H9 (cell line): ENCODE measurements at regions not wholly inside any gene's neighbourhood (a gene's known extent, or its start where the extent isn't known, plus 50 kb on each side); places are given as distances from the start of the nearest gene placed in this dataset.

ENCODE experiments used
- DNase-seq: peaks from one replicate; pipeline ENCODE4 v3.0.0-alpha.2; 2017
- H2AFZ ChIP-seq: one replicate; pipeline ENCODE4 v1.6.1; 2013; ENCODE audit warnings: mild to moderate bottlenecking, low read length, control low read depth, moderate library complexity
- H2AK5ac ChIP-seq: 2 replicates; pipeline ENCODE4 v1.6.1; 2013; ENCODE audit warnings: low read length, control low read depth, mixed read lengths; ENCODE audit not compliant: insufficient read length
- H2BK120ac ChIP-seq: one replicate; pipeline ENCODE4 v1.6.1; 2013; ENCODE audit warnings: low read depth, mild to moderate bottlenecking, low read length, control low read depth, inconsistent platforms; ENCODE audit not compliant: poor library complexity, severe bottlenecking
- H2BK12ac ChIP-seq: 2 replicates; pipeline ENCODE4 v1.6.1; 2013; ENCODE audit warnings: low read length, control low read depth, mixed read lengths, low read depth; ENCODE audit not compliant: insufficient read length
- H2BK15ac ChIP-seq: 2 replicates; pipeline ENCODE4 v1.6.1; 2013; ENCODE audit warnings: low read depth, low read length, control low read depth
- H2BK20ac ChIP-seq: one replicate; pipeline ENCODE4 v1.6.1; 2013; ENCODE audit warnings: low read depth, mild to moderate bottlenecking, low read length, control low read depth, inconsistent platforms; ENCODE audit not compliant: poor library complexity, severe bottlenecking
- H2BK5ac ChIP-seq: 2 replicates; pipeline ENCODE4 v1.6.1; 2013; ENCODE audit warnings: low read length, control low read depth, mixed read lengths; ENCODE audit not compliant: insufficient read length
- H3K14ac ChIP-seq: 2 replicates; pipeline ENCODE4 v1.6.1; 2013; ENCODE audit warnings: low read length, control low read depth; ENCODE audit not compliant: insufficient read depth
- H3K18ac ChIP-seq: 2 replicates; pipeline ENCODE4 v1.6.1; 2013; ENCODE audit warnings: low read depth, mild to moderate bottlenecking, mixed read lengths, low read length, control low read depth; ENCODE audit not compliant: insufficient read length
- H3K23ac ChIP-seq: 2 replicates; pipeline ENCODE4 v1.6.1; 2013; ENCODE audit warnings: low read length, control low read depth, mixed read lengths, low read depth; ENCODE audit not compliant: insufficient read length
- H3K23me2 ChIP-seq: 2 replicates; pipeline ENCODE4 v1.6.1; 2013; ENCODE audit warnings: low read depth, mild to moderate bottlenecking, mixed read lengths, low read length, control low read depth; ENCODE audit not compliant: insufficient read length, poor library complexity, severe bottlenecking
- H3K27ac ChIP-seq: 2 replicates; pipeline ENCODE4 v1.5.1; 2013; ENCODE audit warnings: low read length, control low read depth, mixed read lengths, low read depth; ENCODE audit not compliant: insufficient read length
- H3K27me3 ChIP-seq: 2 replicates; pipeline ENCODE4 v1.6.1; 2013; ENCODE audit warnings: low read length, control low read depth, inconsistent platforms; ENCODE audit not compliant: insufficient read depth
- H3K4ac ChIP-seq: 2 replicates; pipeline ENCODE4 v1.6.1; 2013; ENCODE audit warnings: low read depth, mild to moderate bottlenecking, control low read depth, inconsistent platforms, low read length, moderate library complexity
- H3K4me1 ChIP-seq: 2 replicates; pipeline ENCODE4 v1.6.1; 2013; ENCODE audit warnings: low read length, control low read depth, inconsistent platforms; ENCODE audit not compliant: insufficient read depth
- H3K4me2 ChIP-seq: 2 replicates; pipeline ENCODE4 v1.6.1; 2013; ENCODE audit warnings: low read length, control low read depth, mixed read lengths; ENCODE audit not compliant: insufficient read length, insufficient read depth
- H3K56ac ChIP-seq: 2 replicates; pipeline ENCODE4 v1.6.1; 2013; ENCODE audit warnings: low read depth, mild to moderate bottlenecking, mixed read lengths, low read length, control low read depth; ENCODE audit not compliant: insufficient read length
- H3K79me1 ChIP-seq: 2 replicates; pipeline ENCODE4 v1.6.1; 2013; ENCODE audit warnings: low read depth, mild to moderate bottlenecking, moderate library complexity, low read length, control low read depth, inconsistent platforms; ENCODE audit not compliant: insufficient read depth, poor library complexity, severe bottlenecking
- H3K79me2 ChIP-seq: 2 replicates; pipeline ENCODE4 v1.6.1; 2013; ENCODE audit warnings: low read length, control low read depth, inconsistent platforms; ENCODE audit not compliant: insufficient read depth
- H3K9ac ChIP-seq: 2 replicates; pipeline ENCODE4 v1.6.1; 2013; ENCODE audit warnings: low read length, control low read depth, mixed read lengths; ENCODE audit not compliant: insufficient read length; ENCODE audit errors: extremely low read depth
- H3K9me3 ChIP-seq: one replicate; pipeline ENCODE4 v1.6.1; 2013; ENCODE audit warnings: low read depth, low read length, inconsistent platforms; ENCODE audit not compliant: control insufficient read depth
- H3T11ph ChIP-seq: one replicate; pipeline ENCODE4 v1.6.1; 2013; ENCODE audit warnings: mild to moderate bottlenecking, low read length, control low read depth, inconsistent platforms
- H4K20me1 ChIP-seq: one replicate; pipeline ENCODE4 v1.6.1; 2013; ENCODE audit not compliant: control insufficient read depth, insufficient read length, insufficient read depth
- H4K5ac ChIP-seq: 2 replicates; pipeline ENCODE4 v1.6.1; 2013; ENCODE audit warnings: low read depth, mild to moderate bottlenecking, mixed read lengths, low read length, control low read depth; ENCODE audit not compliant: insufficient read length
- H4K8ac ChIP-seq: replicated peaks from 2 replicates; pipeline ENCODE4 v1.6.1; 2013; ENCODE audit warnings: low read length, control low read depth, mixed read lengths, low read depth; ENCODE audit not compliant: insufficient read length
- H4K91ac ChIP-seq: 2 replicates; pipeline ENCODE4 v1.6.1; 2013; ENCODE audit warnings: low read depth, mild to moderate bottlenecking, moderate library complexity, mixed read lengths, low read length, control low read depth; ENCODE audit not compliant: insufficient read length
- H3K27ac Mint-ChIP-seq, 3 experiments: 2 replicates in 2 of 3; 3 replicates in 1 of 3; pipeline ENCODE4 v1.8.0; 2020 to 2021; ENCODE audit warnings: mixed read lengths in 3 of 3, mild to moderate bottlenecking in 1 of 3, moderate library complexity in 1 of 3
- H3K27me3 Mint-ChIP-seq: 2 replicates; pipeline ENCODE4 v1.8.0; 2021; ENCODE audit warnings: low read depth, mild to moderate bottlenecking, moderate library complexity, mixed read lengths
- H3K36me3 Mint-ChIP-seq, 3 experiments: 2 replicates in 2 of 3; 3 replicates in 1 of 3; pipeline ENCODE4 v1.8.0; 2020 to 2021; ENCODE audit warnings: low read depth in 3 of 3, mixed read lengths in 3 of 3; ENCODE audit not compliant: insufficient read depth in 1 of 3
- H3K4me1 Mint-ChIP-seq, 2 experiments: 2 replicates each; pipeline ENCODE4 v1.8.0; 2020; ENCODE audit warnings: mixed read lengths in 2 of 2
- H3K4me3 Mint-ChIP-seq, 2 experiments: 2 replicates in 1 of 2; 3 replicates in 1 of 2; pipeline ENCODE4 v1.8.0; 2020 to 2021; ENCODE audit warnings: mild to moderate bottlenecking in 2 of 2, mixed read lengths in 2 of 2, moderate library complexity in 1 of 2
- H3K9me3 Mint-ChIP-seq, 2 experiments: 2 replicates in 1 of 2; 3 replicates in 1 of 2; pipeline ENCODE4 v1.8.0; 2020; ENCODE audit warnings: mild to moderate bottlenecking in 2 of 2, mixed read lengths in 2 of 2, moderate library complexity in 1 of 2
- WGBS: extraction: QIAGEN DNeasy Blood & Tissue Kit; methylation state at CpG from one replicate; pipeline ENCODE4 v1.1.7; 2013; ENCODE audit warnings: missing lambda C conversion rate, low lambda C conversion rate, mixed read lengths; ENCODE audit not compliant: insufficient read length; ENCODE audit errors: extremely low coverage; 5-methylcytosine and 5-hydroxymethylcytosine counted together
- TF ChIP-seq, protein P1 (sequence below): fragments of 200-600 bp; sonication (generic); conservative IDR thresholded peaks from 3 replicates; pipeline ENCODE4 v1.8.0; 2021; ENCODE audit warnings: antibody characterized with exemption, mild to moderate bottlenecking

- WGBS, result no CpG with 5 or more reads among the region's 1 CpG
- no peak overlapping the region for H2BK20ac ChIP-seq
- H3K23ac ChIP-seq, result no peak overlapping the region
- H3K27ac Mint-ChIP-seq, result no peak overlapping the region
- H2BK12ac ChIP-seq, result no peak overlapping the region
- H2BK5ac ChIP-seq, result no peak overlapping the region
- H4K20me1 ChIP-seq, result no peaks in the 10 kb centered on the region
- no peaks in the 10 kb centered on the region for H3K79me1 ChIP-seq
- H3K4me3 Mint-ChIP-seq, result no peak overlapping the region
- H3K4me1 Mint-ChIP-seq, result peaks cover 4 to 7% of the 10 kb centered on the region in 2 experiments; a peak in 1 of 4 replicates
- no peaks in the 10 kb centered on the region for H3K79me2 ChIP-seq
- no peaks in the 10 kb centered on the region for H3K9me3 Mint-ChIP-seq
- no peaks in the 10 kb centered on the region for H3K4me1 ChIP-seq
- no peak for DNase-seq
- H3K27me3 ChIP-seq, result no peaks in the 10 kb centered on the region
- H3K27me3 Mint-ChIP-seq, result no peaks in the 10 kb centered on the region
- H2BK120ac ChIP-seq, result no peak overlapping the region
- H3K23me2 ChIP-seq, result no peaks in the 10 kb centered on the region
- no peak overlapping the region for H3K14ac ChIP-seq
- no peak overlapping the region for H4K91ac ChIP-seq
- H3K18ac ChIP-seq, result no peak overlapping the region
- H3K4ac ChIP-seq, result no peak overlapping the region
- H3K9ac ChIP-seq, result no peak overlapping the region
- no peaks in the 10 kb centered on the region for H3K9me3 ChIP-seq
- no peak overlapping the region for H4K8ac ChIP-seq
- H2AK5ac ChIP-seq, result no peak overlapping the region
- H3T11ph ChIP-seq, result no peak overlapping the region
- no peak overlapping the region for H3K4me2 ChIP-seq
- no peak overlapping the region for H4K5ac ChIP-seq
- TF ChIP-seq, protein P1, sequence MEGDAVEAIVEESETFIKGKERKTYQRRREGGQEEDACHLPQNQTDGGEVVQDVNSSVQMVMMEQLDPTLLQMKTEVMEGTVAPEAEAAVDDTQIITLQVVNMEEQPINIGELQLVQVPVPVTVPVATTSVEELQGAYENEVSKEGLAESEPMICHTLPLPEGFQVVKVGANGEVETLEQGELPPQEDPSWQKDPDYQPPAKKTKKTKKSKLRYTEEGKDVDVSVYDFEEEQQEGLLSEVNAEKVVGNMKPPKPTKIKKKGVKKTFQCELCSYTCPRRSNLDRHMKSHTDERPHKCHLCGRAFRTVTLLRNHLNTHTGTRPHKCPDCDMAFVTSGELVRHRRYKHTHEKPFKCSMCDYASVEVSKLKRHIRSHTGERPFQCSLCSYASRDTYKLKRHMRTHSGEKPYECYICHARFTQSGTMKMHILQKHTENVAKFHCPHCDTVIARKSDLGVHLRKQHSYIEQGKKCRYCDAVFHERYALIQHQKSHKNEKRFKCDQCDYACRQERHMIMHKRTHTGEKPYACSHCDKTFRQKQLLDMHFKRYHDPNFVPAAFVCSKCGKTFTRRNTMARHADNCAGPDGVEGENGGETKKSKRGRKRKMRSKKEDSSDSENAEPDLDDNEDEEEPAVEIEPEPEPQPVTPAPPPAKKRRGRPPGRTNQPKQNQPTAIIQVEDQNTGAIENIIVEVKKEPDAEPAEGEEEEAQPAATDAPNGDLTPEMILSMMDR, result no peak
- no peak overlapping the region for H3K56ac ChIP-seq
- no peak overlapping the region for H2BK15ac ChIP-seq
- no peak overlapping the region for H3K27ac ChIP-seq
- H3K36me3 Mint-ChIP-seq, result no peaks in the 10 kb centered on the region
- no peak overlapping the region for H2AFZ ChIP-seq
Measured at GRCh38 chr4:157999723-158000122, 173.1 kb downstream of the GASK1B start.
